GM23248 (cell line): ENCODE measurements at regions not wholly inside any gene's neighbourhood (a gene's known extent, or its start where the extent isn't known, plus 50 kb on each side); places are given as distances from the start of the nearest gene placed in this dataset.

Source experiments
- DNase-seq: peaks from one replicate; pipeline ENCODE4 v3.0.0-alpha.2; 2015
- H2AFZ ChIP-seq: fragments of 200-600 bp; sonication (generic); 2 replicates; pipeline ENCODE4 v1.6.1; 2016; ENCODE audit warnings: antibody characterized with exemption
- H3F3A ChIP-seq: fragments of 200-600 bp; sonication (generic); 2 replicates; pipeline ENCODE4 v1.6.1; 2016; ENCODE audit warnings: mild to moderate bottlenecking, antibody characterized with exemption, mixed run types; ENCODE audit not compliant: insufficient read depth
- H3K27ac ChIP-seq: fragments of 200-600 bp; sonication (generic); 2 replicates; pipeline ENCODE4 v1.5.1; 2016; ENCODE audit warnings: mild to moderate bottlenecking
- H3K27me3 ChIP-seq: fragments of 200-600 bp; sonication (generic); replicated peaks from 2 replicates; pipeline ENCODE4 v1.6.1; 2016; ENCODE audit warnings: mild to moderate bottlenecking; ENCODE audit not compliant: insufficient read depth
- H3K36me3 ChIP-seq: fragments of 200-600 bp; sonication (generic); 2 replicates; pipeline ENCODE4 v1.6.1; 2016; ENCODE audit warnings: low read depth, mild to moderate bottlenecking
- H3K4me1 ChIP-seq: fragments of 200-600 bp; sonication (generic); 2 replicates; pipeline ENCODE4 v1.6.1; 2016; ENCODE audit warnings: mild to moderate bottlenecking; ENCODE audit not compliant: insufficient read depth
- H3K4me2 ChIP-seq: fragments of 200-600 bp; sonication (generic); one replicate; pipeline ENCODE4 v1.6.1; 2016; ENCODE audit warnings: mild to moderate bottlenecking; ENCODE audit not compliant: unreplicated experiment
- H3K4me3 ChIP-seq: fragments of 200-600 bp; sonication (generic); 2 replicates; pipeline ENCODE4 v1.5.1; 2016; ENCODE audit warnings: mild to moderate bottlenecking
- H3K79me2 ChIP-seq: fragments of 200-600 bp; sonication (generic); 2 replicates; pipeline ENCODE4 v1.6.1; 2016; ENCODE audit warnings: mild to moderate bottlenecking; ENCODE audit not compliant: insufficient read depth
- H3K9ac ChIP-seq: fragments of 200-600 bp; sonication (generic); 2 replicates; pipeline ENCODE4 v1.6.1; 2016; ENCODE audit warnings: mild to moderate bottlenecking
- H3K9me2 ChIP-seq: fragments of 200-600 bp; sonication (generic); 2 replicates; pipeline ENCODE4 v1.6.1; 2016; ENCODE audit warnings: mixed run types, mild to moderate bottlenecking, moderate library complexity; ENCODE audit not compliant: insufficient read depth
- H3K9me3 ChIP-seq: fragments of 200-600 bp; sonication (generic); one replicate; pipeline ENCODE4 v1.6.1; 2017; ENCODE audit warnings: low read depth
- H4K20me1 ChIP-seq: fragments of 200-600 bp; sonication (generic); 2 replicates; pipeline ENCODE4 v1.6.0; 2016; ENCODE audit not compliant: insufficient read depth
- EZH2 ChIP-seq: fragments of 200-600 bp; sonication (generic); IDR thresholded peaks from 2 replicates; pipeline ENCODE4 v1.6.1; 2018; ENCODE audit warnings: antibody characterized with exemption, mild to moderate bottlenecking; ENCODE audit not compliant: insufficient read depth, poor library complexity, severe bottlenecking
- EZH2phosphoT487 ChIP-seq: fragments of 200-600 bp; sonication (generic); IDR thresholded peaks from 2 replicates; pipeline ENCODE4 v1.6.1; 2018; ENCODE audit warnings: antibody characterized with exemption, moderate library complexity, mild to moderate bottlenecking, low read depth; ENCODE audit not compliant: insufficient read depth
- WGBS, 2 experiments: methylation state at CpG; one replicate each; pipeline ENCODE4 v1.1.6; 2015 to 2017; ENCODE audit warnings: low lambda C conversion rate in 2 of 2, low coverage in 1 of 2; ENCODE audit errors: missing lambda C conversion rate in 2 of 2; 5-methylcytosine and 5-hydroxymethylcytosine counted together
- in situ Hi-C: fragments of 300-500 bp; cut with MboI; formaldehyde crosslinking; loops from 2 replicates; pipeline ENCODE4 v1.15.0; 2020

DNA sequence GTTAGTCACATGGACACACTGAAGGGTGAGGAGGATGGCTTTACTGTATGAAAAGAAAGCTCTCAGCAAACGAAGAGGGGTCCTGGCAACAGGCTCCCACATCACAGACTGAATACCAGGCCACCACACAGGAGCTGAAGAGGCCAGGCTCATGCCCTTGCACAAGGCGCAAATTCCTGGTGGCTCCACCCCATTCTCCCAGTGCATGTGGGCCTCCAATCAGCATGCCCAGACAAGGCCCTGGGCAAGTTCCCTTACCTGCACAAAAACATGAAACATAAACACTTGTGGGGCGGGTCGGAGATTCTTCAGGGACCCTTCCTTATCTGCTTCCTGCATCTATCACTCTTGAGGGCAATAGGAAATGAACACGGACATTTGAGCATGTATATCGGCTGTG lies 935.8 kb upstream of the EDIL3 start:
- in situ Hi-C loops, result no loop called here
- DNase-seq, result no peak

DNA sequence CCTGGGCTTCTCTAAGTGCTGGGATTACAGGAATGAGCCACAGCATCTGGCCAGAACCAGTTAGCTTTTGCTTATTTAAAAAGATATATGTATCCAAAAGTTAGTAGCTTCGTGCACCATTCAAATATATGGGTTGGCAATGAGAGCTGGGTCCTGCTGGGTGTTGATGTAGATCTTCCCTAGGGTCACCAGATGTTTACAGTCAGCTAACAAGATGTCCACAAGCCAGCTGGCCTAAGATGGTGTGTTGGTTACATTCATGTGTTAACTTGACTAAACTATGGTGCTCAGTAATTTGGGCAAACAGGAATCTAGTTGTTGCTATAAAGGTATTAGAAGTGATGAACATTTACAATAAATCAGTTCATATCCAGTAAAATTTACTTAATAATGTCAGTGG lies 948.6 kb upstream of the EDIL3 start:
- WGBS, 2 experiments, result 17 to 35% methylated on average over 1 of the region's 1 CpG

More for the DNA sequence above, 935.8 kb upstream of the EDIL3 start:
- 33 to 41% methylated on average over 6 of the region's 6 CpGs for WGBS, 2 experiments
- Histone ChIP-seq H3K9me2 (no peaks in the 10 kb centered on the region), H3K27ac (no peak overlapping the region), H3K4me1 (no peaks in the 10 kb centered on the region), H3K9me3 (peaks cover 3% of the 10 kb centered on the region), H3K36me3 (no peaks in the 10 kb centered on the region), H3K9ac (no peak overlapping the region), H3K79me2 (no peaks in the 10 kb centered on the region), H2AFZ (no peak overlapping the region), H3K4me3 (no peak overlapping the region), H3K27me3 (no peaks in the 10 kb centered on the region), H4K20me1 (no peaks in the 10 kb centered on the region), H3K4me2 (no peak overlapping the region), H3F3A (no peaks in the 10 kb centered on the region)
- TF ChIP-seq EZH2, result no peak
- TF ChIP-seq EZH2phosphoT487, result no peak

GRCh38 chr5:85337435-85337834 lies 952.8 kb upstream of the EDIL3 start:
- H3K27ac ChIP-seq, result no peak overlapping the region

More for the DNA sequence above, 948.6 kb upstream of the EDIL3 start:
- Histone ChIP-seq H3K27ac (no peak overlapping the region), H4K20me1 (no peaks in the 10 kb centered on the region), H3K27me3 (no peaks in the 10 kb centered on the region), H2AFZ (no peak overlapping the region), H3K79me2 (no peaks in the 10 kb centered on the region), H3K9me3 (no peaks in the 10 kb centered on the region), H3F3A (no peaks in the 10 kb centered on the region), H3K4me3 (no peak overlapping the region), H3K36me3 (no peaks in the 10 kb centered on the region), H3K9me2 (no peaks in the 10 kb centered on the region), H3K4me1 (no peaks in the 10 kb centered on the region), H3K9ac (no peak overlapping the region), H3K4me2 (no peak overlapping the region)
- DNase-seq, result no peak
- in situ Hi-C loops, result no loop called here
- TF ChIP-seq EZH2phosphoT487 (no peak), EZH2 (no peak)

DNA sequence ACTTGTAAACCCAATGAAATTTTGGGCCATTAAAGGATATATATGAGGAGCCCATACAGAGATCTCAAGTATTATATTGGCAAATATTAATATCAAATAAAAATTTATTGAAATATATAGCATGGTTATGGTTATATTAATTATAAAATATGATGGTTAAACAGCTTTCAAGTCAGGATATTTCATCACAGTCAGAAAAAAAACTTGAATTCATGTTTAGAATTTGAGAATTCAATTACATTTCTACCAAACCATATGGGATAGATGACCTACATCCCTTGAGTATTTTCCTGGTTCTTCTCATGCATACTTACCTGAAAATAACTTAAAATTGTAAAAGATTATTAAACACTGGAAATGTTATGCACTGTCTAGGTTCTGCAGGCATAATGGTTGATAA lies 956.1 kb upstream of the EDIL3 start:
- no peaks in the 10 kb centered on the region for H3K4me1 ChIP-seq
- TF ChIP-seq EZH2phosphoT487 (no peak), EZH2 (no peak)
- DNase-seq, result no peak
- in situ Hi-C loops, result no loop called here
- H3K36me3 ChIP-seq, result no peaks in the 10 kb centered on the region
- H3K9ac ChIP-seq, result no peak overlapping the region
- no peaks in the 10 kb centered on the region for H3K27me3 ChIP-seq
- H3K9me3 ChIP-seq, result no peaks in the 10 kb centered on the region
- H2AFZ ChIP-seq, result no peak overlapping the region
- H3K4me2 ChIP-seq, result no peak overlapping the region
- no peaks in the 10 kb centered on the region for H3K79me2 ChIP-seq
- H3K9me2 ChIP-seq, result no peaks in the 10 kb centered on the region
- no peak overlapping the region for H3K4me3 ChIP-seq
- no peaks in the 10 kb centered on the region for H3F3A ChIP-seq
- no peak overlapping the region for H3K27ac ChIP-seq
- H4K20me1 ChIP-seq, result no peaks in the 10 kb centered on the region

More at GRCh38 chr5:85337435-85337834, 952.8 kb upstream of the EDIL3 start:
- WGBS, 2 experiments, result 3 to 9% methylated on average over 5 of the region's 5 CpGs
- in situ Hi-C loops, result no loop called here
- H3K4me3 ChIP-seq, result no peak overlapping the region
- H3K4me2 ChIP-seq, result no peak overlapping the region
- no peak overlapping the region for H2AFZ ChIP-seq
- H3K9me3 ChIP-seq, result no peaks in the 10 kb centered on the region
- H3K27me3 ChIP-seq, result no peaks in the 10 kb centered on the region
- no peaks in the 10 kb centered on the region for H3F3A ChIP-seq
- H3K9me2 ChIP-seq, result no peaks in the 10 kb centered on the region
- DNase-seq, result no peak
- H3K9ac ChIP-seq, result no peak overlapping the region
- no peaks in the 10 kb centered on the region for H3K79me2 ChIP-seq
- TF ChIP-seq EZH2 (no peak), EZH2phosphoT487 (no peak)
- H3K36me3 ChIP-seq, result no peaks in the 10 kb centered on the region
- no peaks in the 10 kb centered on the region for H4K20me1 ChIP-seq
- no peaks in the 10 kb centered on the region for H3K4me1 ChIP-seq

DNA sequence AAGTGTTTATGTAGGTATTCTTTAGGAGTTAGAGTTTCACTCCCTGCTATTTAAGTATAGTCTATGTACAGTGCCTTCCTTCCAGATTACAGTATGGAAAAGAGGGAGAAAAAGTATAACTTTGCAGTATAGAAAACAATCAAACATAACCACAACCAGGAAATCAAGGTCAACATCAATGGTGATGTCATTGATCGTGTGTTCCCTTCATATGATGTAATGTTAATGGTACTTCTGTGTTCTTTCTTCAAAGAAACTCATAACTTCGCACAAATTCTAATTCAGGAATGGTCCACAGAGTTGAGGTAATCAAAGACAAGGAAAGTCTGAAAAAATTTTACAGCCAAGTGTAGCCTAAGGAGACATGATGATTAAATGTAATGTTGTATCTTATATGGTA lies 961.1 kb upstream of the EDIL3 start:
- H3K79me2 ChIP-seq, result no peaks in the 10 kb centered on the region
- TF ChIP-seq EZH2 (no peak), EZH2phosphoT487 (no peak)
- no peak overlapping the region for H3K4me3 ChIP-seq
- WGBS, 2 experiments, result 14 to 20% methylated on average over 2 of the region's 2 CpGs
- no peak overlapping the region for H3K4me2 ChIP-seq
- no peaks in the 10 kb centered on the region for H4K20me1 ChIP-seq
- H3K9me2 ChIP-seq, result no peaks in the 10 kb centered on the region
- H3K4me1 ChIP-seq, result no peaks in the 10 kb centered on the region
- no peak overlapping the region for H2AFZ ChIP-seq
- DNase-seq, result no peak
- no peaks in the 10 kb centered on the region for H3K9me3 ChIP-seq
- no peak overlapping the region for H3K27ac ChIP-seq
- in situ Hi-C loops, result no loop called here
- no peaks in the 10 kb centered on the region for H3K27me3 ChIP-seq
- H3F3A ChIP-seq, result no peaks in the 10 kb centered on the region
- H3K36me3 ChIP-seq, result no peaks in the 10 kb centered on the region
- H3K9ac ChIP-seq, result no peak overlapping the region
